LHCN-M2 (cell line): ENCODE measurements at regions not wholly inside any gene's neighbourhood (a gene's known extent, or its start where the extent isn't known, plus 50 kb on each side); places are given as distances from the start of the nearest gene placed in this dataset.

Experiments
- DNase-seq: peaks from one replicate; pipeline ENCODE4 v3.0.0-alpha.2; 2012; ENCODE audit warnings: low read depth

- DNase-seq: peak; percentile 99
Observed at GRCh38 chr6:141326426-141326825, 806.3 kb upstream of the GJE1 start.

DNA sequence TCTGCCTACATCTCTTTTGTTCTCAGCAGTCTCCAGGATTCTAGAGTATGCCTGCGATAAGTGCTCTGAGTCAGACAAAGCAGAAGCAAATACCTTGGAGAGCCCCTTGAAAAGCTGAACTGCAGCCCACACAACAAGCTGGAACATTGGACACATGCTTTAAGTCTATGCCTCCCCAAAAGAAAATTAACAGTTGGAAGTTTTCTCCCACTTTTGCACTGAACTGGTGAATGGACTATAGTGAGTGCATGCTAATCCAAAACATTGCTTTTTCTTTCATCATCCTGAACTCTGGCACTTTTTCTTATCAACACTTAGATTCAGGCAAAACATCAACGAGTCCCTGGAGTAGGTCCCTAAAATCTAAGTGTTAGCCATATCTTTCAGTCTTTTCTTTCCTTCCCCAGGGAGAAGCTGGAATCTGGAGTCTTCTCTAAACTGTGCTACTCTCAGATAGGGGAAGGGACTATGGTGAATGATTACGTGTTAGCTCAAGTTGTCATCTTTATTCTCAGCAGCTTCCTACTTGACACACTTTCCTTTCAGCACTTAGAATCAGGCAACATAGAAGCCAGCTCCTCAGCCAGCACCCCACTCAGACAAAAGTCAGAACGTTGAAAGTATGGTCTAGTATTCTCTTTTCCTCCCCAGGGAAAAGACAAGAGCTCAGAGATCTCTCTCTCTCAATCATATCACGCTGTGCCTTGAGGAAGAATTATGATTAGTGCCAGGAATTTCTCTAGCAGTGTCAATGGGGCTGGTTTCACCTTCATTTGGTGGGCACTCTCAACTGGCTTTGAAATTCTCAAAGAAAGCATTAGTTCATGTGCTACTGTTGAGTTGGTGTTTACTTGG lies 811.0 kb upstream of the GJE1 start:
- peak; percentile 13 for DNase-seq

GRCh38 chr6:141316236-141316635 lies 816.5 kb upstream of the GJE1 start:
- DNase-seq: no peak

DNA sequence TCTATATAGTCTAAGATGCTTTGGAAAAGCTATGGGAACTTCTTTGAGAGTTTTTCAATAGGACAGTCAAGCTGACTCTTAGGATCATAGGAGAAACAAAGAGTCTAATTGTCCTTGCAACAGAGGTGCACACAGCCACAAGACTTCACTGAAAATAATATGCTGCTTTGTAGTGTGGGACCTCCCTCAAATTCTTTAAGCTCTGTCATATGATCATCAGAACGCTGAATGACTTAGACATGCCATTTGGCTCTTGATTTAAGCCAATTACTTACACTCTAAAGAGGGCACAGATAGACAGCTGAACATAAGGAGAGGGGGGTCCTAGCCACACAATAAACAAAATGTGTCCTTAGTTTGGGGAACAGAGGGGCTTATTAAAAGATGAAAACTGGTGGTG lies 818.7 kb upstream of the GJE1 start:
- DNase-seq: peak; percentile 8

- DNase-seq: peak; percentile 38
Observed at GRCh38 chr6:141309295-141309694, 823.4 kb upstream of the GJE1 start.

- no peak for DNase-seq
Observed at GRCh38 chr6:141307309-141307998, 825.3 kb upstream of the GJE1 start.

- DNase-seq: no peak
Observed at GRCh38 chr6:141303907-141304306, 828.8 kb upstream of the GJE1 start.

DNA sequence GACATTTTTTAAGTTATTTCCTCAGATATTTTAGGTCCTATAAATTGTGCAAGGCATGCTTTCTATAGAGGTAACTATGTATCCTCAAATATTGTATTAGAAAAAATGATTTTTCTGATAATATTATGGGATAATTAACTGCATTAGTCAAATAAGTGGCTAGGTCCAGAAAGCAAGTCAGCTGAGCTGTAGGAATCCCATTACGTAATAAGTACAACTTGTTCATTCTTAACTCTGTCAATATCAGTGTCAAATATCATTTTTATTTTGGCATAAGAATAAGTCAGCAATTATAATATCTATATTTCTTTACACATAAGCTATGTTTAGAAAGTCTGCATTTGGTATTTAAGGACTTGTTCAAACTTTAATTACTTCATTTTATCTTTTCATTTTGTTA lies 830.9 kb upstream of the GJE1 start:
- DNase-seq: peak; percentile 30

DNA sequence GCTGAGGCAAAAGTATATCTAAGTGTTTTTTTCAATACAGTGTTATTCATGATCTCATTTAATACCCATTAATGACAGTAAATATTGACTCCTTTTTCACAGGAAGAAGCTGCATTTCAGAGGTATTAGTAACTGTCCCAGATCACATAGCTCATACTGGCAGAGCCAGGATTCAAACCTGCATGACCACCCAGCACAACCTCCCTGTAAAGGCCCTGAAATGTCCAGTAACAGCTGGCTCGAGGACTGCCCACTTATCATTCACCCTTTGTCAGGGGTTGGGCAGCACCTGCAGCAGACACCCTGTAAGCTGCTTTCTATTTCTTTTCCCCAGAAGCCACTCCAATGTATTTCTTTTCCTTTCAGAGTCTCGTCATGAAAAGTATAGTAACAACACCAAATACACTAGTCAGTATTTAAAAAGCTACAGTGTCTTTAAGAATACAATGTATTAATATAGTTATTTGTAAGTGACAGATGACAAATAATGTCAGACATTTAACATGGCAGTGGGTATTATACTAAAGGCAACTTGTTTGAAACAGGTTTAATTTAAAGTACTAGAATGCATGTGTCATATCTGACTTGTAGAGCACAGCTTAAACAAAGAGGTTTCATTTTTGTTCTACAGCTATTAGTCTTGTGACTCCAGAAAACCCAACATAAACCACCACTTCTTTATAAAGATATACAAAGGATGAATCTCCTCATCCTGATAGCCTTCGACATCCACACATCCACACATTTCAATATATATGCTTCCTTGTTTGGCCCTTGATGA lies 841.6 kb upstream of the GJE1 start:
- DNase-seq: peak; percentile 26

DNA sequence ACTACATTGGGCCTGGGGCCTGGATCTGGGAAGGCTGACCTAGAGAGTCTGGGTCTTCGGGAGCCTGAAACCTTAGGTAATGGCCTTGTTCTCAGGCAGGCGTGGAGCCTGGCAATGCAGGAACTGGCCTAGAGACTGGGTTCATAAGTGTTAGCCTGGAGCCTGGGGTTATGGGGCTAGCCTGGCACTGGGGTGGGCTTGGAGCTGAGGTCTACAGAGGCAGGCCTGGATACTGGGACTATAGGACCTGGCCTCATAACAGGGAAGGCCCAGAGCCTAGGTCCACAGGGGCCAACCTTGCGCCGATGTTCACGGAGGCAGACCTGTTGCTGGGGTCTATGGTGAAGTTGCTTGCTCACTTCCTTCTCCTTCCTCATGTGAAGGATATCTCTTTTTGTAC lies 843.8 kb upstream of the GJE1 start:
- DNase-seq: no peak

DNA sequence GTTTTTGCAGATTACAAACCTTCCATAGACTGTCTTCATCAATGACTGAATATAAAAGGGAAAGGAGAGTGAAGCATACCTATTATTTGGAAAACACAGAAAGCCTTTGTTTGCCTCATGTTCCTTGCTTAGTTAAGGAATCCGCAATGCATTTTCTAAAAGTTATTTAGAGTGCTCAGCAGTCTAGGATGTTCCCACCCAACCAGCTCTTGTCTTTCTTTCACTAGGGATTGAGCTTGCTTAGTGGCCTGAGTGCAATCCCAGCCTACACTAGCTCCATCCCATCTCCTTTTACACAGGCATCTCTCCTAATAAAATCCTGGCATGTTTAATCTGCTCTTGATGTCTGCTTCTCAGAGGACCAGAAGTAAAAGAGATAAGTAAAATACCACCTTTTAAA lies 850.5 kb upstream of the GJE1 start:
- no peak for DNase-seq

GRCh38 chr6:141269684-141270083 lies 863.0 kb upstream of the GJE1 start:
- no peak for DNase-seq

DNA sequence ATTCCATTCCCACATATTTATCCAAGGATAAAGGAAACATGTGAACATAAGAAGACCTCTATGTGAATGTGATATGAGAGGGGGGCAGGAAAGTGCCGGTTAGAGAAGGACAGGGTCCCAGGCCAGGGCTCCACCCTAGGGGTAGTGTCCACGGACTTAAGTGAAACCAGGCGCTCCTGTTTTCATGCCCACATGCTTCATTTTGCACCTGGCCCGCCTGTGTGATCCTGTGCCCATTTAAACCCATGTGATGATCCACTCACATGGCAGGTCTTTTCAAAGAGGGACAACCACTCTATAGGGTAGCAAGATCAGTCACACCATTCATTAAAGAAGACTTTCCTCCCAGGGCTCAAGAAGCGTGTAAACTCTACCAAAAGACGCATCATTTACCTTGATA lies 865.3 kb upstream of the GJE1 start:
- no peak for DNase-seq

- DNase-seq: peak; percentile 35
Observed at GRCh38 chr6:141265756-141266623, 866.7 kb upstream of the GJE1 start.

DNA sequence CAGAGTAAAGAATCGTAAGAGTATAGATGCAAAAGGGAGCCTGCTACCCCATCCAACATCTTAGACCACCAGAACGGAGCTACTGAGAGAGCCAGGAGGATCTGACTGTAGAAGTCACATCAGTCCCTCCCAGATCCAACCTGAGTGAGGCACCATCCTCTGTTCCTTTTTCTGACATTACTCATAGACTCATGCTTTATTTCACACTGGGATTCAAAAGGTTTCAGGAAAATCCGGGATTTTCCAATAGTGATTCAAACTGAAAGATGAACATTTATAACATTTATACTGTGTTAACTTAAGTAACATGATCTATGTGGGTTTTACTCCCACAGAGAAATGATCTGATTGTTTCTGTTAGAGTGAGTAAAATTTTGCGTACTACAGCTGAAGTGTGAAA lies 868.6 kb upstream of the GJE1 start:
- peak; percentile 33 for DNase-seq

DNA sequence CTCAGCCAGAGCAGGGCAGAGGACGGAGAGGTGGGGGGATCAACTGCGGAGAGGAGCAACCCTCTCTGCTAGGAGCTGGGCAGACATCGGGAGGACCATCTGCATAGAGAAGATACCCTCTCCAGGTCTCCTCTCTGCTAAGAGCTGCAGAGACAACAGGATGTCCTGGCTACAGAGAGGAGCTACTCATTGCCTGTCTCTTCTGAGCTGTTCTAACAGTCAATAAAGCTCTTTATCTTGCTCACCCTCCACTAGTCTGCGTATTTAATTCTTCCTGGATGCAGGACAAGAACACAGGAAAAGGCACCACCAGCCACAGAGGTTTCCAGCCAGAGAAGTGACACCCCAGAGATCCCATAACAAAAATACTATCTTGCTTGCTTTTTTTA lies 871.1 kb upstream of the GJE1 start:
- no peak for DNase-seq

GRCh38 chr6:141261016-141261671 lies 871.6 kb upstream of the GJE1 start:
- DNase-seq: no peak

- DNase-seq: no peak
Observed at GRCh38 chr6:141260627-141261015, 872.1 kb upstream of the GJE1 start.

DNA sequence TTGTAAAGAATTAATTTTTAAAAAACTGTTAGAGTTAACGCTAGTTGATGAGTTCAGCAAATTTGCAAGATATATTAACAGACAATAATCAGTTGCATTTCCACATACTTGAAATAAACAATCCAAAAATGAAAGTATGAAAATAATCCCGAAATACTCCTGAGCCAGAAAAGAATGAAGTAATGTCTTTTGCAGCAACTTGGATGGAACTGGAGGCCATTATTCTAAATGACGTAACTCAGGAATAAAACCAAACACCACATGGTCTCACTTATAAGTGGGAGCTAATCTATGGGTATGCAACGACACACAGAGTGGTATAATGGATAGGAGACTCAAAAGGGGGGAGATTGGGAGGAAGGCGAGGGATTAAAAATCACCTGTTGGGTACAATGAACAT lies 872.9 kb upstream of the GJE1 start:
- no peak for DNase-seq

- DNase-seq: no peak
Observed at GRCh38 chr6:141259091-141259490, 873.6 kb upstream of the GJE1 start.

DNA sequence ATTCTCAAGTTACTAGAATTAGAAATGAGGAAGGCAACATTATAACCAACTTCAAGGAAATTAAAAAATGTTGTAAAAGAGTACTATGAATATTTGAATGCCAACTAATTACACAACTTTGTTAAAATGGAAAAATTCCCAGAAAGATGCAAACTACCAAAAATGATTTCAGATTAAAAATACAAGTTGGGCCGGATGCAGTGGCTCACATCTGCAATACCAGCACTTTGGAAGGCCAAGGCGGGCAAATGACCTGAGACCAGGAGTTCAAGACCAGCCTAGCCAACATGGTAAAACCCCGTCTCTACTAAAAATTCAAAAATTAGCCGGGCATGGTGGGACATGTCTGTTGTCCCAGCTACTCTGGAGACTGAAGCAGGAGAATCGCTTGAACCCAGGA lies 874.2 kb upstream of the GJE1 start:
- DNase-seq: no peak
